ENCODE measurements at regions not wholly inside any gene's neighbourhood (a gene's known extent, or its start where the extent isn't known, plus 50 kb on each side); places are given as distances from the start of the nearest gene placed in this dataset.

- H2AFZ ChIP-seq (ENCODE audit: low read length) = no peak overlapping the region
- H3K79me2 ChIP-seq (ENCODE audit: control insufficient read depth, insufficient read depth, low read length) = no peaks in the 10 kb centered on the region
- H3K9ac ChIP-seq (ENCODE audit: insufficient read depth, low read length) = no peak overlapping the region
- H3K9me3 ChIP-seq (ENCODE audit: control insufficient read depth, insufficient read depth, low read depth, low read length) = no peaks in the 10 kb centered on the region
- DNase-seq (ENCODE audit: low read depth in 2 of 2) = no peak
- H3K4me2 ChIP-seq (ENCODE audit: extremely low read depth, insufficient read depth, low read length) = no peak overlapping the region
- no peaks in the 10 kb centered on the region for H3K36me3 ChIP-seq (ENCODE audit: control insufficient read depth, insufficient read depth, low read length)
- H3K27ac ChIP-seq (ENCODE audit: insufficient read depth, low read length) = no peak overlapping the region
- TF ChIP-seq CTCF (conservative IDR thresholded peaks at IDR 0.05 in 1 of 2, IDR thresholded peaks at IDR 0.05 in 1 of 2; ENCODE audit: low read depth in 1 of 2, low read length in 2 of 2) = no peak
- no peak for TF ChIP-seq EZH2 (IDR thresholded peaks at IDR 0.05; ENCODE audit: low read length, missing control alignments)
- no peaks in the 10 kb centered on the region for H4K20me1 ChIP-seq (ENCODE audit: control insufficient read depth, extremely low read depth, insufficient read depth, low read length)
- H3K27me3 ChIP-seq (ENCODE audit: control insufficient read depth, insufficient read depth, low read length) = no peaks in the 10 kb centered on the region
- H3K4me1 ChIP-seq (ENCODE audit: control insufficient read depth, extremely low read depth, insufficient read depth, low read length) = no peaks in the 10 kb centered on the region
- H3K4me3 ChIP-seq (replicated peaks in 1 of 4; ENCODE audit: control extremely low read depth in 1 of 4, insufficient read depth in 1 of 4, low read depth in 3 of 4, low read length in 4 of 4) = no peak overlapping the region
Measured at GRCh38 chr13:74511523-74511922, 377.3 kb upstream of the KLF12 start.

GRCh38 chr13:74487091-74487722, 353.0 kb upstream of the KLF12 start:
- Histone ChIP-seq H3K36me3 (ENCODE audit: control insufficient read depth, insufficient read depth, low read length) (no peaks in the 10 kb centered on the region), H3K79me2 (ENCODE audit: control insufficient read depth, insufficient read depth, low read length) (no peaks in the 10 kb centered on the region), H3K4me1 (ENCODE audit: control insufficient read depth, extremely low read depth, insufficient read depth, low read length) (no peaks in the 10 kb centered on the region), H3K9ac (ENCODE audit: insufficient read depth, low read length) (no peak overlapping the region), H3K27me3 (ENCODE audit: control insufficient read depth, insufficient read depth, low read length) (no peaks in the 10 kb centered on the region), H3K27ac (ENCODE audit: insufficient read depth, low read length) (no peak overlapping the region), H3K4me3 (replicated peaks in 1 of 4; ENCODE audit: control extremely low read depth in 1 of 4, insufficient read depth in 1 of 4, low read depth in 3 of 4, low read length in 4 of 4) (no peak overlapping the region), H2AFZ (ENCODE audit: low read length) (no peak overlapping the region), H3K9me3 (ENCODE audit: control insufficient read depth, insufficient read depth, low read depth, low read length) (no peaks in the 10 kb centered on the region), H4K20me1 (ENCODE audit: control insufficient read depth, extremely low read depth, insufficient read depth, low read length) (no peaks in the 10 kb centered on the region), H3K4me2 (ENCODE audit: extremely low read depth, insufficient read depth, low read length) (no peak overlapping the region)
- TF ChIP-seq CTCF (conservative IDR thresholded peaks at IDR 0.05 in 1 of 2, IDR thresholded peaks at IDR 0.05 in 1 of 2; ENCODE audit: low read depth in 1 of 2, low read length in 2 of 2) (no peak), EZH2 (IDR thresholded peaks at IDR 0.05; ENCODE audit: low read length, missing control alignments) (no peak)
- DNase-seq (ENCODE audit: low read depth in 2 of 2) = no peak

GRCh38 chr13:74485757-74486156, 351.6 kb upstream of the KLF12 start:
- Histone ChIP-seq H3K36me3 (ENCODE audit: control insufficient read depth, insufficient read depth, low read length) (no peaks in the 10 kb centered on the region), H3K27me3 (ENCODE audit: control insufficient read depth, insufficient read depth, low read length) (no peaks in the 10 kb centered on the region), H4K20me1 (ENCODE audit: control insufficient read depth, extremely low read depth, insufficient read depth, low read length) (no peaks in the 10 kb centered on the region), H3K9ac (ENCODE audit: insufficient read depth, low read length) (no peak overlapping the region), H3K9me3 (ENCODE audit: control insufficient read depth, insufficient read depth, low read depth, low read length) (no peaks in the 10 kb centered on the region), H3K4me2 (ENCODE audit: extremely low read depth, insufficient read depth, low read length) (no peak overlapping the region), H3K79me2 (ENCODE audit: control insufficient read depth, insufficient read depth, low read length) (no peaks in the 10 kb centered on the region), H3K4me3 (replicated peaks in 1 of 4; ENCODE audit: control extremely low read depth in 1 of 4, insufficient read depth in 1 of 4, low read depth in 3 of 4, low read length in 4 of 4) (no peak overlapping the region), H2AFZ (ENCODE audit: low read length) (no peak overlapping the region), H3K4me1 (ENCODE audit: control insufficient read depth, extremely low read depth, insufficient read depth, low read length) (no peaks in the 10 kb centered on the region), H3K27ac (ENCODE audit: insufficient read depth, low read length) (no peak overlapping the region)
- DNase-seq (ENCODE audit: low read depth in 2 of 2) = no peak
- TF ChIP-seq CTCF (conservative IDR thresholded peaks at IDR 0.05 in 1 of 2, IDR thresholded peaks at IDR 0.05 in 1 of 2; ENCODE audit: low read depth in 1 of 2, low read length in 2 of 2) (no peak), EZH2 (IDR thresholded peaks at IDR 0.05; ENCODE audit: low read length, missing control alignments) (no peak)

Data from fibroblast of lung (primary cell).